Suppressor macrophage (primary cell): ENCODE measurements at regions not wholly inside any gene's neighbourhood (a gene's known extent, or its start where the extent isn't known, plus 50 kb on each side); places are given as distances from the start of the nearest gene placed in this dataset.

Source experiments
- DNase-seq, 4 experiments: peaks; one replicate each; pipeline ENCODE4 v3.0.0-alpha.2; 2020 to 2022

DNA sequence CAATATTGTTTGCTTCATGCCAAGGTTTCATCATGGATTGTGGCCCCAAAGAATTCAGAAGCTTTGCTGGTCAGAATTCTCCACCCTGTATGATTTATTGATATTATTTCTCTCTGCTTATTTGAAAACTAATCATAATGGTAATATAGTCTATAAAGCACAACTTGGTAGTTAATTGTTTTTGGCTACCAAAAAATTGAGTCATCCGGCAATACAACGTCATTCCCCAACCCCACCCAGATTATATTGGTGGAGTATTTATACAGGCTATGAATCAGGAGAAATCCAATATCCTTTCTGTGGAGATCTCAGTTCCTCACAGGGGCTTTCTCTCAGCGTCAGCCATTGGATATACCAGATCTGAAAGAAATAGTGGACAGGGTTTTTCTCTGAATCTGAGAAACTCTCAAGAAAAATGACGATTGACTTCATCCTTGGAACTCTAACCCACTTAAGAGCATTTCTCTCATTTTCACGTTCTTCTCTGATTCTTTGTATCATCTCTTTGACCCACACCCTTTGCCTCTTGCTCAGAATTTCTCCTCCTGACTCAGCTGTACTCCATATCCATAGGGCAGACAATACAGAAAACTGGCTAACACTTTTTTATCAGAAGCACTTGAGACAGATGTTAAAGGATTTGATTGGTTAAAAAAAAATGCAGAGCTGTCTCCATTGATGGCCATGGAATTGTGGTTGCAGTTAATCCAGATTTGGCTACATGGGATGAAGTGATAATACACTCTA is 1055.8 kb upstream of the CADM2 start:
- no peak for DNase-seq

DNA sequence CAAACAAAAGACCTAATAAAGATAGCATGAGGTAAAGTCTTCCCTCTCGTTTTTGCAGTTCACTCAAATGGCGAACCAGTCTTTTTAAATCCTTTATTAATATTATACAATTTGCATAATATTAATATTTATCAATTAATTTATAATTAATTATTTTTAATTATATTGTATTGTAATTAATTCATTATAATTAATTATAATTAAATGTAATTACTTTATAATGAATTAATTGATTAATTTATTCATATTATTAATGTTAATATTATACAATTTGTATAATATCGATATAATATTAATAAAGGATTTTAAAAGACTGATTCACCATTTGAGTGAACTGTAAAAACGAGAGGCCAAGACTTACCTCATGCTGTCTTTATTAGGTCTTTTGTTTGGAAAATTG is 1045.4 kb upstream of the CADM2 start:
- DNase-seq, result no peak

DNA sequence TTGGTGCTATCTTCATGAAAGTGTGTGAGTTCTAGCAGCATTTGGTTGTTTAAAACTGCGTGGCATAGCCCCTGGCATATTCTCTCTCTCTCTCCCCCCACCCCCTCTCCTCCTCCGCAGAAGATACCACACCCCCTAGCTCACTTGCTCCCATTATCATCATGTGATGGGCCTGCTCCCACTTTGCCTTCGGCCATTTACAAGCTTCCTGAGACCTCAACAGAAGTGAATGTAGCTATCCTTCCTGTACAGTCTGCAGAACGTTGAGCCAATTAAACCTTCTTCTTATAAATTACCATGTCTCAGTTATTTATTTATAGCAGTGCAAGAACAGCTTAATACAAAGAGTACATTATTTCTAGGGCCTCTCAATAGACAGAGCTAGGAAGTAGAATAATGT is 1032.5 kb upstream of the CADM2 start:
- no peak for DNase-seq

DNA sequence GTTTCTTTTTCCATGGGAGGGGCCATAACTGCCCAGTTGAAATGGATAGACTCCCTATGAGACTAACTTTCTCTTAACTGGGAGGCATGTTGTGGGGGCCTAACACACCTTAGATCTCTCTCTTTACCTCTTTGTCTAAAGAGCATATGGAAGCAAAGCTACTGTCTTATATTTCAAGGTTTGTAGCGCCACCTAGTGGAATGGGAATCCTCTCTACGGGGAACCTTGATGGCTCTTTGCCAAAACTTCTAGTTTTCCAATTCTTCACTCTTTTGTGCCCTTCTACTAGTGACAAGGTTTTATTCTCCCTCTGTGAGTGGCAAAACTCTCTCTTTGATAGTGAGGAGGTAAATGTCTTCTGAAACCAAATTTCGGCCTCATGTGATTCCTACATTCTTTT is 1030.4 kb upstream of the CADM2 start:
- peak in 3 of 4 experiments; percentile 2 to 14 (median 2) for DNase-seq

DNA sequence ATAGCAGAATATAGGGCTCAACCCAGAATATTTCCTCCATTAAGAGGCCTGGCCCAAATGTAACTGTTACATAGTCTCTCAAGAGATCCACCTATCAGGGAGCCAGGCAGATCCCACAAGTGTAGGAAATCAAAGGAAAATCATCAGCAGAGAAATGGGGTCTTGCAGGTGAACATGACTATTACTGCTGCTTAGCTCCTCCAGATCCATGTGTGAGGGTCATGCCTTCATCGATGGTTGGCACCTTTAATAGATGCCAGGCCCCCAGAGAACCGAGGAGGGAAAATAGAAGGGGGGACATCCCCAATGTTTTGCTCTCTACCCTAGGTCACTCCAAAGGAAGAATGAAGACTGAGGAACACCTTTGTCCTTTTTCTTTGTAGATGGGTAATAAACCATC is 1029.9 kb upstream of the CADM2 start:
- no peak for DNase-seq

DNA sequence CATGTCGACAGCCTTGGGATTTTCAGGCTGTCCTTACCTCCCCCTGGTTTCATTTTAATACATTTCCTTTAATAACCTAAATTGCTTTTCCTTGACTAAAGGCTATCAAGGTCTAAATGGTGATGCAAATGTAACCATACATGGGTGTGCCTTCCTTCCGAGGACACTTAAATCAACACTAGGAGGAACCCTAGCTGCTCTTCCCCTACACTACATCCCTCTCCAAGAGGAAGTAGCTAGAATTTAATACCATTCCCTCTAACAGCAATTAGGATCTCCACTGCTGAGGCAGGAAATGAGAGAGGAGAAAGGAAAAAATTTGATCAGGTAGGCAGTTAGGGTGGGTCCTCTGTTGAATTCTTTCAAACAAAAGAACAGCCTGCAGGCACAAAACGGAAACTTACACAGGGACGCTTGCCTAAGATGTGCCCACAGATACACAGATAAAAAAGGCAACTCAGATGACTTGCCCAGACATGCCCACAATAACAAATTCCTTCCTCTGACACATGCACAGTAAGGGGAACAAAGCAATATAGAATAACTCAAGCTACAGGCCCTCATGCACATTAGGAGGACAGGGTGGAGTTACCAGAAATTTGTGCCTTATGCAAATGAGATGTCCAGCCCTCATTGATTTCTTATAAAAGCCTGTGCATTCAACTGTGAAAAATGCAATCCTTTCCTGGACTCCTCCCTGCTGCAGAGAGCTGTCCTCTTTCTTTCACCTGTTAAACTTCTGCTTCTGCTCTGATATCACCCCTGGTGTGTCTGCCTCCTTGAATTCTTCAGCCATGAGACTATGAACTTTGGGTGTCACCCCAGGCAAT is 1024.4 kb upstream of the CADM2 start:
- no peak for DNase-seq

DNA sequence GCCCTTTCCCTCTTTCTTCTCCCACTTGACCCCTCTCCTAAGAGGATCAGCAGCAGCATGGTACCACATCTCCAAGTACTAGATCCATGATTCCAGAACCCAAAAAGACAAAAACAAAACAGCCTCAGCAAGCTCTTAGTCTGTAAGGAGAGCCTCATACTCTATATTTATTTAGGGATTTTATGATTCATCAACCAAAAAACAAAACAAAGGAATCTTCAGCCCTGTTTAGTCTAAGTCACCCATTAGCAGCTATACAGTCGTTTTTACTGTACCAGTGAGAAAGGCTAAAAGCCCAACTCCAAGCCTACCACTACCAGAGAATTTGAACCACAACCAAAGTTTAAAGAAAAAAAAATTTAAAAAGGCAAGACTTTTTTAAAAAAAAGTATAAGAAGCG is 1020.3 kb upstream of the CADM2 start:
- DNase-seq, result no peak

DNA sequence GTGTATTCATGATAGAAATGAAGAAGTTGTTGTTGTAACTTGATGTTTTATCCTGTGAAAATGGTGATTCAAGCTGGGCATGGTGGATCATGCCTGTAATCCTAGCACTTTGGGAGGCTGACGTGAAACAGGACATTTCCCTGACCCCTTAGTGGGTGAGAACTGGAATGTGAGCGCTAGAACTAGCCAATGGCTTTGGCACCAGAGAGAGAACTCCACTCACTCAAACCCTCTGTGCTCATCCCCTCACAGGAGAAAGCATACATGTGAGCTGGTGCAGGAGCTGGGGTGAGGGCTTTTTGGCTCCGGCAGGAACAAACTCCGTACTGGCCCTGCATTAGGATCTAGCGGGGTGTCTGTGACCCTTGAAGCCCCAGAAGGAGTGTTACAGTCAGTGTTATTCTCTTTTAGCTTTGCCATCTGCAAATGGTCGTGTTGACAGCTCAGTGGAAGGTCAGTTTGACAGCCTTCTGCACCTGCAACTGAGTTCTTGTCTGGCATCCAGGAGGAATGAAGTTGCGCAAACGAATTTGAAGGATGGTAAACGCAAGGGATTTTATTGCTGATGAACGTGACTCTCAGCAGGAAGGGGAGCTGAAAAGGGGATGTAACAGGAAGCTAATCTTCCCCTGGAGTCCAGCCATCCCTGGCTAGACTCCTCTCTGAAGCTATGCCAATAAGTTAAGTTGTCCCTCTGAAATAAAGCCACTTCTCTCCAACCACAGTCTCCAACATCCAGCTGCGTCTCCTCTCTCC is 1016.6 kb upstream of the CADM2 start:
- DNase-seq, result no peak

DNA sequence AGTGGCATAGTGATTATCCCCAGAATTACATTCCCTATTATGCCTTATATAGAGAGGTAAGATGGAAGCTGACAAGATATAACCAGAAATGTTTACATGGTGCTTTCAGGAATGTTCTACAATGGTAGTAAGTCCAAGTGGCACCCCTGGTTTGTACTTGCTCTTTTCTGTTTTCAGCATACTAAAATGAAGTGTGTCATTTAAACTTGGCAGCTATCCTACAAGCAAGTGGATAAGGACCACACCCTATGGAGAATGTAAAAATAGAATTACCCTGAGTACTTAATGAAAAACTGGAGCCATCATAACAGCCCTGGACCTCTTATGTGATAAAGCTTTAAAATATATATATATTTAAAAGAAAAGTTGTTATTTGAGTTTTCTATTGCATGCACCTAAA is 1012.7 kb upstream of the CADM2 start:
- DNase-seq, result no peak

DNA sequence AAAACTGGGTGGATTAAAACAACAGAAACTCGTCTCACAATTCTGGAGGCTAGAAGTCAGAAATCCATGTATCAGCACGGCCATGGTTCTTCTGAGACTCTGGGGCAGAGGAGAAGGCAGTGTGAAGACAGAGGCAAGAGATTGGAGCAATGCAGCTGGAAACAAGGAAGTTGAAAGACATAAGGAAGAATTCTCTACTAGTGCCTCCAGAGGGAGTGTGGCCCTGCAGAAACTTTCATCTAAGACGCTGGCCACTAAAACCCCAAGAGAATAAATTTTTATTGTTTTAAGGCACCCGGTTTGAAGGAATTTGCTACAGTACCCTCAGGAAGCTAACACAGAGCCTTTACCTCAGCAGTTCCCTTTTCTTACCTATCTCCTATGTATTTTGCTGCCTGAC is 1012.2 kb upstream of the CADM2 start:
- DNase-seq, result no peak

DNA sequence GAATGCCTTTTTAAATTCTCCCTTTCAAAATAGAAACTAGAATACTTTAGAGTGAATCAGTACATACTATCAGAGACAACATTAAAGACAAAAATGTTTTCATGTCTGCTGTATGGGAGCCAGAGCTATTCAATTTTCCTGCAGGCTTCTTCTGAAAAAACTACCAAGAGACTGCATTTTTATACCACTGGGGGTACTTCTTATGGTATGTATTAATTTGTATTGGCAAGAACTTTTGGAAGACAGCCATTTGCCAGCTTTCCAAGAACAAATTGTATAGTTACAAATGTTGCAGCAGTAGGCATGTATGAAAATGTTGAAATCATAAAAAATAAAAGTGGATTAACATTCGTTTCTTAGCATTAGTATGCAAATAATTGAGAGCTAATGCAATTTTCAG is 1010.0 kb upstream of the CADM2 start:
- DNase-seq, result no peak

DNA sequence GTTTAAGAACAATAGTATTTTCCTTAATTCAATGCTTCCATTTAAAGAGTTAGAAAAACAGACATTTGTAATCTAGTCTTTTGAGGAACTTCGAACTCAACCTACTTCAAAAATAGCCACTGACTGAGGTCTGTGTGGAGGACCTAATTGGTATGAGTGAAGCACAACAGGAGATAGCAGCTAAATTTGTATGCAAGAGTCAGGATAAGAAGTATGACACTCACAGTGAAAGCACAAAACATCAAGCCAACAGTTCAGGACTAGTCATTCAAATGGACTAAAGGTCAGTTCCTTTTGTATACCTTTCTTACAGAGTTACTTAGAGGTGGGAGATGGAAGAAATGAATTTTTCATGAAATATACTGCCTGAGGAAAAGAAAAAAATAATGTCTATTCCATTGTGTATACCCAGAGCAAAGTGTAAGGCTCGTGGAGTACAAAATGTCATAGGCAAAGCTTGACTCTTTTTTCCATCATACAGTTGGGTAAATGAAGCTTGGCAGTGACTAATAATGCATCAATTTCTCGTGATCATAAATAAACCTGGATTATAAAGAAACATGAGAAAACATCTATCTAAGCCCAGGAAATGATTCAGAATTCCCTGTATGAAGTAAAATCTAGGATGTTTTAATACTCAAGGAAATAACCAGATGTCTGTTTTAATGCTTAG is 1005.2 kb upstream of the CADM2 start:
- no peak for DNase-seq

DNA sequence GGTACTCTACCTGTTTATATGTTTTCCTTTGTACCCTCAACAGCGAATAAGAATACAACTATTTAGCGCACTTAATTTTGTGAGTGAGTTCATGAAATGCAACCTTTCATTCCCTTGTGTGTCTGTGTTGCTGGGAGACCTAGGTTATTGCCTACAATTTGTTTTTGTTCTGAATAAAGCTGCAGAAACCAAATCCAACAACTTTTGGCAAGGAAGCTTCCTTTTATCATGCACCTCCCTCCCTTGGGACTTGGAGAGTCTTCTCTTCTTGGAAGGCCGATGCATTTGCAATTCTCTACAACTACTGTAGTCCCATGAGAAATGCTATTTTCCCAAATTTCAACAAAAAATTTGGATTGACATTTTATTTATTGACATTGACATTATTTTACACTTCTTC is 1002.4 kb upstream of the CADM2 start:
- no peak for DNase-seq

DNA sequence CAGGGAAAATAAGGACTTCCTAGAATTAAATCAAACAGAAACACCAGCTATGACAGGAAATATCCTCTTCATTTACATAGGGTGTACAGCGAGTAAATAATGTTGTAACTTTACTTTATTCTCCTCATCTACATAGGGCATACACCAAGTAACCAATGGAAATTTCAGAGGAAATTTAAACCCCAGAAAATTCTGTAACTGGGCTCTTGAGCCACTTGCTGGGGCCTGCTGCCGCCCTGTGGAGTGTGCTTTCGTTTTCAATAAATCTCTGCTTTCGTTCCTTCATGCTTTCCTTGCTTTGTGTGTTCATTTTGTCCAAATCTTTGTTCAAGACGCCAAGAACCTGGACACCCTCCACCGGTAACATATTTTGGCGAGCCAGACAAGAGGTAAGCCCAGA is 990.4 kb upstream of the CADM2 start:
- DNase-seq, result no peak

DNA sequence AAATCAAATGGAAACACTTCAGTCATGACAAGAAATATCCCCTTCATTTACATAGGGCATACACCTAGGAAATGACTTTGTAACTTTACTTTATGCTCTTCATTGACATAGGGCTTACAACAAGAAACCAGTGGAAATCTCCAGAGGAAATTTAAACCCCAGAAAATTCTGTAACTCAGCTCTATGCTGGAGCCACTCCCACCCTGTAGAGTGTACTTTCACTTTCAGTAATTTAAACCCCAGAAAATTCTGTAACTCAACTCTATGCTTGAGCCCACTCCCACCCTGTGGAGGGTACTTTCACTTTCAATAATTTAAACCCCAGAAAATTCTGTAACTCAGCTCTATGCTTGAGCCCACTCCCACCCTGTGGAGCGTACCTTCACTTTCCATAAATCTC is 987.1 kb upstream of the CADM2 start:
- no peak for DNase-seq

DNA sequence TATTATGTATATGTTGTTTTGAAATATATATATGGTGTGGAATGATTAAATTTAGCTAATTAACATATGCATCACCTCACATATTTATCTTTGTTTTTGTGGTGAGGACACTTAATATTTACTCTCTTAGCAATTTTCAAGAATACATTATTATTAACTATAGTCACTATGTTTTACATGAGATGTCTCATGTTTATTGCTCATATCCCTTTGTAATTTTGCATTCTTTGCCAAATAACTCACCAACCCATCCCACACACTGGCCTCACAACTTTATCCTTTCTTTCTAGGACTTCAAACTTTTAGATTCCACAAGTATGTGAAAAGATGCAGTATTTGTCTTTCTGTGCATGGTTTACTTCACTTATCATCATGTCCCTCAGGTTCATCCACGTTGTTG is 950.2 kb upstream of the CADM2 start:
- no peak for DNase-seq

DNA sequence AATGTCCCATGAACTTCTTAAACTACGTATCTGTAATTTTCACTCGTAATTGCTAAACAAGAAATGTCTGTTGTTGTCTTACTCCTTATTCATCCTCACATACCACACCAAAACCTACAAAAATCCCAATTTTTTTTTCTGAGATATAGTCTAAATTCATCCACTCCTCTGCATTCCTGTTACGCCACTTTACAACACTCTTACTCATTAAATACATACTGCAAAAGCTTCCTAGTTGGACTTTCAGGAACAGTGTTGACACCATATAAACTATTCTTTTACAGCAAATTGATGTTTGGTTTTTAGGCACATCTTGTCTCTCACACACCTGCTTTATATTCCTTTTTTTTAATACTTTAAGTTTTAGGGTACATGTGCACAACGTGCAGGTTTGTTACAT is 934.9 kb upstream of the CADM2 start:
- no peak for DNase-seq

DNA sequence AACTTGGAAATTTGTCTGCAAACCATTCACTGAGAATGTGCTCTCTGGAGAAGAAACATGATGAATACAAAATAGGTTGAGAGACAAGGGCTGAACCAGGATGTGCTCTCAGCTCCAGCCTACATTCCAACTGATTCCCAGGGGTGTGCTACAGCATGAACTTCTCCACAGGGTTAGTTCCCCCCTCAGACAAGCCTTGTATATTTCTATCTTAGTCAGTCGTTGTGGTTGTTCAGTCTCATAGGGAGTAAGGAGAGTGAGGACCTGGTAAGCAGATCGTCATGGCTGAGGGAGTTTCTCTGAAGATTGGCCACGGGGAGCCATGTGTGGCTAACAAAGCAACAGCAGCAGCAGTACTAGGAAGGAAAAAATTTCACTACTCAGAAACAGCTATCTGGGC is 919.7 kb upstream of the CADM2 start:
- DNase-seq, result no peak

DNA sequence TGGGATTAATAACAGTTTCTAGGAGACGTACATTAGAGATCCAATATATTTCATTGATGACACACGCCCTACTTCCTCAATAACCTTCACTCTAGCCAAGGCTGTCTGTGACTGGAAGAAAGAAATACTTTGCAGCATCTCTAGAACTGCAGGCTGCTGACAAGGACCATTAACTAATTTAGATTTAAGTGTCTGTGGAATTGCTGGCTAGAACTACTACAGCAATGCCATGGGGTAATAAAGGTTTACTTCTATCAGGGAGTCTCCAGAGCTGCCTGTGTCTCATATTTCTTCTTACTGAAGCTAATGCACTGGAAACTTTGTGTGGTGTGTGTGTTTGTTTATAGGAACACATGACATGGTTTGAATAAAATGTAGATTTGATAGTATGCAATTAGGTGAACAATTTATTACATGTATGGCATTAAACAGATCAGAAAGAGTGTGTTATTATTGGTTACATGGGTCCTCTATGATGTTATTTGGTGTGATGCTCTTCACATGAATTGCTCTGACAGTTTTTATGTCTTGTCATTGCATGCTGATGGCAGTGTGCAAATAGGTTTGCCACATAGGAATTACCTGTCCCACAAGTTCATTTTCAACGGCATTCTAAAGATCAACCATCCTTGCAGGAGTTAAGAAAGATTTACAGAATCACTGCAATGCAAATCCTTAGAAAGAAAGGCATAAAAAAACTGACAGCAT is 916.2 kb upstream of the CADM2 start:
- no peak for DNase-seq

DNA sequence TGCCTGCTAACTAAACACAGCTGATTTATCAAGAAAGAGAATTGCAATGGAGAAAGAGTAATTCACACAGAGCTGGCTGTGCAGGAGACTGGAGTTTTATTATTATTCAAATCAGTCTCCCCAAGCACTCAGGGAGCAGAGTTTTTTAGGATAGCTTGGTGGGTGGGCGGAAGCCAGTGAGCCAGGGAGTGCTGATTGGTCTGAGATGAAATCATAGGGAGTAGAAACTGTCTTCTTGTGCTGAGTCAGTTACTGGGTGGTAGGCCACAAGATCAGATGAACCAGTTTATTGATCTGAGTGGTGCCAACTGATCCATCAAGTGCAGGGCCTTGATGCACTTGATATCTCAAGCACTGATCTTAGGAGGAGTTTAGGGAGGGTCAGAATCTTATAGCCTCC is 891.9 kb upstream of the CADM2 start:
- no peak for DNase-seq

DNA sequence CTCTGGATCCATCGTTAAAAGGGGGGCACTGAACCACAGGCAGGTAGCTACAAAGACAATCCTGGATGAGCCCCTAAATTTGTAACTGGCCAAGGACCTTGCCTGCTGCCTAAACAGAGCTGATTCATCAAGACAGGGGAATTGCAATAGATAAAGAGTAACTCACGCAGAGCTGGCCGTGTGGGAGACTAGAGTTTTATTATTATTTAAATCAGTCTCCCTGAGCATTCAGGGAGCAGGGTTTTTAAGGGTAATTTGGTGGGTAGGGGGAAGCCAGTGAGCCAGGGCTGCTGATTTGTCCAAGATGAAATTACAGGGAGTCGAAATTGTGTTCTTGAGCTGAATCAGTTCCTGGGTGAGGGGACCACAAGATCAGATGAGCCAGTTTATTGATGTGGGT is 885.1 kb upstream of the CADM2 start:
- DNase-seq, result no peak

DNA sequence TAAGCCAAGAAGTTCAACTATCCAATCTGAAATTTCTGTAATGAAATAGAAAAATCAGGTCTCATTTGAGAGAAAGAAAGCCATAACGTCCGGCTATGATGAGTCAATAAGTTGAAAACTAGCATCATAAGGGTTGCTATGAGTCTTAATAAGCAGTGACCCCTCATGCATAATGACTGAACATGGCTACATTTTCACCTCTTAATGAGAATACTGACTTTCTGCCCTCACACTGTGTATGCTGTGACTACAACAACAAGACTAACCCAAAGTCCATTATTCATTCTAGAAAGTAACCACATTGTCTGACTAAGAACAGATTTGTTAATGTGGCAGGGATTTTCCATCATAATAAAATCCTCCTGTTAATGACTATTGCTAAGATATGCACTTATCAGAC is 884.0 kb upstream of the CADM2 start:
- DNase-seq, result no peak
